ENCODE measurements at regions not wholly inside any gene's neighbourhood (a gene's known extent, or its start where the extent isn't known, plus 50 kb on each side); places are given as distances from the start of the nearest gene placed in this dataset.

DNA sequence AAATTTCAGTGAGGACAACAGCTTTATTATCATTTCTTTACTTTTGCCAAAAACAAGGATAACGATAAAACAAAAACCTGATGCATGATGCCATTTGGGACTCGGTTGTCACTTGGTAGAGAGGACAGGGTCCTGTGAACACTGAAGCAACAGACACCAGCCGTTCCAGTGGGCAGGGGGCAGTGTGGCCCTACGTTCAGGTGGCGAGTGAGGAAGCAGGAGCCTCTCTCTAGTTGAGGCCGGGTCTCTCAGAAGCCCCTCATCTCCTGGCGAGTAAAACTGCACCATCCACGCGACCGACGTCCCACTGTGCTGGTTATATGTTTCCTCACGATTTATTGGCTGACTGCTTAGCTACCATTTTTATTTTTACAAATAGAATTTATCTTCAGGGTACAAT is 231.6 kb downstream of the THBS2 start:
- Histone ChIP-seq H3K4me2 (no peak overlapping the region), H4K20me1 (ENCODE audit: insufficient read depth) (no peaks in the 10 kb centered on the region), H3K4me1 (ENCODE audit: low read depth, poor library complexity, severe bottlenecking) (no peaks in the 10 kb centered on the region), H3K79me2 (ENCODE audit: insufficient read depth, low read depth) (no peaks in the 10 kb centered on the region), H3K27me3 (ENCODE audit: insufficient read depth, low read depth) (no peaks in the 10 kb centered on the region), H3K27ac (no peak overlapping the region), H3K9ac (no peak overlapping the region), H3K36me3 (ENCODE audit: insufficient read depth) (no peaks in the 10 kb centered on the region), H2AFZ (ENCODE audit: low read depth) (no peak overlapping the region), H3K4me3 (IDR thresholded peaks at IDR 0.05; ENCODE audit: insufficient read depth, low read depth, low read length) (no peak overlapping the region)
- TF ChIP-seq, protein P1, sequence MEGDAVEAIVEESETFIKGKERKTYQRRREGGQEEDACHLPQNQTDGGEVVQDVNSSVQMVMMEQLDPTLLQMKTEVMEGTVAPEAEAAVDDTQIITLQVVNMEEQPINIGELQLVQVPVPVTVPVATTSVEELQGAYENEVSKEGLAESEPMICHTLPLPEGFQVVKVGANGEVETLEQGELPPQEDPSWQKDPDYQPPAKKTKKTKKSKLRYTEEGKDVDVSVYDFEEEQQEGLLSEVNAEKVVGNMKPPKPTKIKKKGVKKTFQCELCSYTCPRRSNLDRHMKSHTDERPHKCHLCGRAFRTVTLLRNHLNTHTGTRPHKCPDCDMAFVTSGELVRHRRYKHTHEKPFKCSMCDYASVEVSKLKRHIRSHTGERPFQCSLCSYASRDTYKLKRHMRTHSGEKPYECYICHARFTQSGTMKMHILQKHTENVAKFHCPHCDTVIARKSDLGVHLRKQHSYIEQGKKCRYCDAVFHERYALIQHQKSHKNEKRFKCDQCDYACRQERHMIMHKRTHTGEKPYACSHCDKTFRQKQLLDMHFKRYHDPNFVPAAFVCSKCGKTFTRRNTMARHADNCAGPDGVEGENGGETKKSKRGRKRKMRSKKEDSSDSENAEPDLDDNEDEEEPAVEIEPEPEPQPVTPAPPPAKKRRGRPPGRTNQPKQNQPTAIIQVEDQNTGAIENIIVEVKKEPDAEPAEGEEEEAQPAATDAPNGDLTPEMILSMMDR (conservative IDR thresholded peaks at IDR 0.05; ENCODE audit: low read depth, low read length), result no peak

DNA sequence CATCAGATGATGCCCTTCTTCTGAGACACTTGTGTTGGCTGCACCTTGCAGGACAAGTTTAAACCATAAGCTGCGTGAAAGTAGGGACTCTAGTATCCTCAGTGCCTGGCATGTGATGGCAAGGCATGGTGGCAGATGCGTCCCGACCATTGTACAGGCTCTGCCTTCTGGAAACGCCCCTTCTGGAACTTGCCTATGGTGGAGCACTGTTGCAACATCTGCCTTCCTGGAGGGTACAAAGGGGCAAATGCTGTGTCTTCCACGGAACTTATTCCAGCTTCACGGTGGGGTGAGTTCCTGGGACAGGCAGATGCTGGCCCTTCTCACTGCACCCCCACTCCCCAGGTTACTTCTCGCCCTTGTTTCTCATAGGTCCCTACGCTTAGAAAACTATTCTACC is 232.8 kb downstream of the THBS2 start:
- Histone ChIP-seq H4K20me1 (ENCODE audit: insufficient read depth) (no peaks in the 10 kb centered on the region), H3K27ac (no peak overlapping the region), H3K4me1 (ENCODE audit: low read depth, poor library complexity, severe bottlenecking) (no peaks in the 10 kb centered on the region), H3K79me2 (ENCODE audit: insufficient read depth, low read depth) (no peaks in the 10 kb centered on the region), H3K36me3 (ENCODE audit: insufficient read depth) (no peaks in the 10 kb centered on the region), H3K4me2 (no peak overlapping the region), H2AFZ (ENCODE audit: low read depth) (no peak overlapping the region), H3K4me3 (IDR thresholded peaks at IDR 0.05; ENCODE audit: insufficient read depth, low read depth, low read length) (no peak overlapping the region), H3K27me3 (ENCODE audit: insufficient read depth, low read depth) (no peaks in the 10 kb centered on the region), H3K9ac (no peak overlapping the region)
- TF ChIP-seq, protein P1 (conservative IDR thresholded peaks at IDR 0.05; ENCODE audit: low read depth, low read length), result no peak

GRCh38 chr6:169019727-169020491 is 233.7 kb downstream of the THBS2 start:
- H3K4me3 ChIP-seq (IDR thresholded peaks at IDR 0.05; ENCODE audit: insufficient read depth, low read depth, low read length), result no peak overlapping the region
- H3K27ac ChIP-seq, result no peak overlapping the region
- TF ChIP-seq, protein P1 (conservative IDR thresholded peaks at IDR 0.05; ENCODE audit: low read depth, low read length), result no peak
- H3K4me2 ChIP-seq, result no peak overlapping the region
- no peaks in the 10 kb centered on the region for H4K20me1 ChIP-seq (ENCODE audit: insufficient read depth)
- no peaks in the 10 kb centered on the region for H3K4me1 ChIP-seq (ENCODE audit: low read depth, poor library complexity, severe bottlenecking)
- no peak overlapping the region for H3K9ac ChIP-seq
- H3K27me3 ChIP-seq (ENCODE audit: insufficient read depth, low read depth), result no peaks in the 10 kb centered on the region
- no peak overlapping the region for H2AFZ ChIP-seq (ENCODE audit: low read depth)
- H3K36me3 ChIP-seq (ENCODE audit: insufficient read depth), result no peaks in the 10 kb centered on the region
- H3K79me2 ChIP-seq (ENCODE audit: insufficient read depth, low read depth), result no peaks in the 10 kb centered on the region

- H3K36me3 ChIP-seq (ENCODE audit: insufficient read depth), result no peaks in the 10 kb centered on the region
- H3K4me1 ChIP-seq (ENCODE audit: low read depth, poor library complexity, severe bottlenecking), result no peaks in the 10 kb centered on the region
- H3K4me3 ChIP-seq (IDR thresholded peaks at IDR 0.05; ENCODE audit: insufficient read depth, low read depth, low read length), result no peak overlapping the region
- H3K27ac ChIP-seq, result no peak overlapping the region
- H3K4me2 ChIP-seq, result no peak overlapping the region
- H3K27me3 ChIP-seq (ENCODE audit: insufficient read depth, low read depth), result no peaks in the 10 kb centered on the region
- no peaks in the 10 kb centered on the region for H4K20me1 ChIP-seq (ENCODE audit: insufficient read depth)
- H3K79me2 ChIP-seq (ENCODE audit: insufficient read depth, low read depth), result no peaks in the 10 kb centered on the region
- H3K9ac ChIP-seq, result no peak overlapping the region
- H2AFZ ChIP-seq (ENCODE audit: low read depth), result no peak overlapping the region
- TF ChIP-seq, protein P1 (conservative IDR thresholded peaks at IDR 0.05; ENCODE audit: low read depth, low read length), result no peak
Measured at GRCh38 chr6:169019111-169019510, 234.5 kb downstream of the THBS2 start.
